Gastroesophageal sphincter (tissue), 4 donors: ENCODE measurements at regions not wholly inside any gene's neighbourhood (a gene's known extent, or its start where the extent isn't known, plus 50 kb on each side); places are given as distances from the start of the nearest gene placed in this dataset.

Source experiments
- ATAC-seq: fragments of 150-250 bp; one replicate; pipeline ENCODE4 v1.9.1; 2016; ENCODE audit warnings: mild to moderate bottlenecking, moderate library complexity
- H3K27ac ChIP-seq, 4 donors: fragments of 200-600 bp; sonication (generic) in 3 of 4; 1 replicate in 3 of 4; 2 replicates in 1 of 4; pipeline ENCODE4 v1.5.1; 2016 to 2019
- H3K27me3 ChIP-seq: fragments of 200-600 bp; sonication (generic); one replicate; pipeline ENCODE4 v1.5.1; 2019
- H3K36me3 ChIP-seq, 2 donors: fragments of 200-600 bp; sonication (generic); one replicate each; pipeline ENCODE4 v1.5.1; 2019; ENCODE audit warnings: control low read depth in 1 of 2
- H3K4me1 ChIP-seq, 3 donors: fragments of 200-600 bp; sonication (generic); 1 replicate in 2 of 3; 2 replicates in 1 of 3; pipeline ENCODE4 v1.5.1; 2016 to 2019; ENCODE audit warnings: control low read depth in 2 of 3
- H3K4me3 ChIP-seq, 2 donors: fragments of 200-600 bp; sonication (generic); one replicate each; pipeline ENCODE4 v1.5.1; 2019; ENCODE audit warnings: mild to moderate bottlenecking in 1 of 2, moderate library complexity in 1 of 2
- H3K9me3 ChIP-seq, 3 donors: fragments of 200-600 bp; sonication (generic); one replicate each; pipeline ENCODE4 v1.5.1; 2017 to 2019; ENCODE audit warnings: control low read depth in 2 of 3
- CTCF ChIP-seq, 4 experiments: fragments of 200-600 bp in 2 of 4; fragments of 450-650 bp in 2 of 4; sonication (generic) in 1 of 4; IDR thresholded peaks; one replicate each; pipeline ENCODE4 v1.5.1; 2017 to 2019; ENCODE audit warnings: antibody characterized with exemption in 4 of 4, mild to moderate bottlenecking in 2 of 4, moderate library complexity in 2 of 4
- EP300 ChIP-seq: sonication (generic); formaldehyde crosslinking; IDR thresholded peaks from one replicate; pipeline ENCODE4 v1.6.1; 2017; ENCODE audit warnings: antibody characterized with exemption, mild to moderate bottlenecking
- POLR2A ChIP-seq, 2 donors: fragments of 450-650 bp; IDR thresholded peaks; one replicate each; pipeline ENCODE4 v1.6.1; 2017; ENCODE audit warnings: antibody characterized with exemption in 2 of 2, mild to moderate bottlenecking in 2 of 2, moderate library complexity in 1 of 2
- POLR2AphosphoS5 ChIP-seq: sonication (generic); formaldehyde crosslinking; IDR thresholded peaks from one replicate; pipeline ENCODE4 v1.6.1; 2017; ENCODE audit warnings: antibody characterized with exemption
- WGBS, 2 donors: methylation state at CpG; one replicate each; pipeline ENCODE4 v1.1.5; 2018; ENCODE audit warnings: low coverage in 1 of 2; 5-methylcytosine and 5-hydroxymethylcytosine counted together

- no peak overlapping the region for H3K27ac ChIP-seq
- H3K4me1 ChIP-seq: no peaks in the 10 kb centered on the region
- 17 to 34% methylated on average over 2 to 3 of the region's 3 CpGs for WGBS, 2 donors
- peaks cover 2% of the 10 kb centered on the region for H3K27me3 ChIP-seq
- H3K9me3 ChIP-seq: no peaks in the 10 kb centered on the region
- H3K4me3 ChIP-seq: no peak overlapping the region
- no peaks in the 10 kb centered on the region for H3K36me3 ChIP-seq
- no peak for ATAC-seq
- TF ChIP-seq POLR2AphosphoS5 (no peak), POLR2A (IDR thresholded peaks at IDR 0.05) (no peak), CTCF (IDR thresholded peaks at IDR 0.05) (no peak), EP300 (no peak)
These were observed 89.4 kb upstream of the GATA6 start for GRCh38 chr18:22080035-22080434.

- Histone ChIP-seq H3K27ac (no peak overlapping the region), H3K4me1 (no peaks in the 10 kb centered on the region), H3K27me3 (peaks cover 8% of the 10 kb centered on the region), H3K9me3 (no peaks in the 10 kb centered on the region), H3K36me3 (no peaks in the 10 kb centered on the region), H3K4me3 (no peak overlapping the region)
- TF ChIP-seq CTCF (IDR thresholded peaks at IDR 0.05) (no peak), POLR2A (IDR thresholded peaks at IDR 0.05) (no peak), POLR2AphosphoS5 (no peak), EP300 (no peak)
- no peak for ATAC-seq
- WGBS, 2 donors: 96 to 100% methylated on average over 1 to 13 of the region's 14 CpGs
These were observed 87.0 kb upstream of the GATA6 start for GRCh38 chr18:22082408-22082807.

GRCh38 chr18:22084547-22084946 lies 84.8 kb upstream of the GATA6 start:
- 61 to 66% methylated on average over 13 of the region's 13 CpGs for WGBS, 2 donors
- no peak for ATAC-seq

GRCh38 chr18:22086973-22087372 lies 82.4 kb upstream of the GATA6 start:
- no peaks in the 10 kb centered on the region for H3K4me1 ChIP-seq
- no peak for ATAC-seq
- H3K4me3 ChIP-seq: no peak overlapping the region
- peaks cover 8% of the 10 kb centered on the region for H3K27me3 ChIP-seq
- WGBS, 2 donors: 69 to 86% methylated on average over 2 to 4 of the region's 4 CpGs
- H3K9me3 ChIP-seq: no peaks in the 10 kb centered on the region
- no peak overlapping the region for H3K27ac ChIP-seq
- TF ChIP-seq CTCF (IDR thresholded peaks at IDR 0.05) (no peak), EP300 (no peak), POLR2AphosphoS5 (no peak), POLR2A (IDR thresholded peaks at IDR 0.05) (no peak)
- H3K36me3 ChIP-seq: no peaks in the 10 kb centered on the region

More at GRCh38 chr18:22084547-22084946, 84.8 kb upstream of the GATA6 start:
- Histone ChIP-seq H3K36me3 (no peaks in the 10 kb centered on the region), H3K9me3 (no peaks in the 10 kb centered on the region), H3K27ac (no peak overlapping the region), H3K4me1 (no peaks in the 10 kb centered on the region), H3K27me3 (peaks cover 8% of the 10 kb centered on the region), H3K4me3 (no peak overlapping the region)
- TF ChIP-seq EP300 (no peak), POLR2AphosphoS5 (no peak), POLR2A (IDR thresholded peaks at IDR 0.05) (no peak), CTCF (IDR thresholded peaks at IDR 0.05) (no peak)

- Histone ChIP-seq H3K4me3 (no peak overlapping the region), H3K27me3 (peaks cover 8% of the 10 kb centered on the region), H3K36me3 (no peaks in the 10 kb centered on the region), H3K4me1 (no peaks in the 10 kb centered on the region), H3K27ac (no peak overlapping the region), H3K9me3 (no peaks in the 10 kb centered on the region)
- no peak for ATAC-seq
- 77 to 81% methylated on average over 3 to 5 of the region's 7 CpGs for WGBS, 2 donors
- no peak for TF ChIP-seq EP300
- no peak for TF ChIP-seq CTCF (IDR thresholded peaks at IDR 0.05)
- TF ChIP-seq POLR2A (IDR thresholded peaks at IDR 0.05): no peak
These were observed 81.4 kb upstream of the GATA6 start for GRCh38 chr18:22088029-22088428.
